SK-N-SH treated with all-trans-retinoic acid at 6 μM for 48 hours (cell line): ENCODE measurements at regions not wholly inside any gene's neighbourhood (a gene's known extent, or its start where the extent isn't known, plus 50 kb on each side); places are given as distances from the start of the nearest gene placed in this dataset.

ENCODE experiments used
- BACH2 ChIP-seq: fragments of 250-450 bp; sonication (Bioruptor Pico); IDR thresholded peaks from 2 replicates; pipeline ENCODE4 v1.9.0; 2021; ENCODE audit warnings: mild to moderate bottlenecking, borderline replicate concordance
- CSDC2 ChIP-seq: fragments of 250-450 bp; sonication (Bioruptor Pico); IDR thresholded peaks from 2 replicates; pipeline ENCODE4 v1.5.0; 2020; ENCODE audit warnings: mild to moderate bottlenecking, moderate library complexity
- ESRRG ChIP-seq: fragments of 250-450 bp; sonication (Bioruptor Pico); IDR thresholded peaks from 2 replicates; pipeline ENCODE4 v1.6.1; 2021; ENCODE audit warnings: mild to moderate bottlenecking
- OSR1 ChIP-seq: fragments of 250-450 bp; sonication (Bioruptor Pico); IDR thresholded peaks from 2 replicates; pipeline ENCODE4 v1.8.0; 2022; ENCODE audit warnings: moderate library complexity, mild to moderate bottlenecking, inconsistent platforms
- RARB ChIP-seq: fragments of 250-450 bp; sonication (Bioruptor Pico); IDR thresholded peaks from 2 replicates; pipeline ENCODE4 v1.8.0; 2021; ENCODE audit warnings: mild to moderate bottlenecking, moderate library complexity
- ZFP3 ChIP-seq: fragments of 250-450 bp; sonication (Bioruptor Pico); IDR thresholded peaks from 2 replicates; pipeline ENCODE4 v1.5.0; 2020; ENCODE audit warnings: mild to moderate bottlenecking, moderate library complexity
- ZFP30 ChIP-seq: fragments of 450-650 bp; formaldehyde crosslinking; IDR thresholded peaks from 2 replicates; pipeline ENCODE4 v1.5.0; 2022; ENCODE audit warnings: mild to moderate bottlenecking, moderate library complexity
- ZNF70 ChIP-seq: fragments of 450-650 bp; formaldehyde crosslinking; IDR thresholded peaks from 2 replicates; pipeline ENCODE4 v1.5.0; 2020; ENCODE audit warnings: mild to moderate bottlenecking, moderate library complexity

GRCh38 chr12:90078344-90078743, 369.7 kb upstream of the ATP2B1 start:
- TF ChIP-seq RARB (CRISPR knock-in tag): no peak
- TF ChIP-seq CSDC2 (CRISPR knock-in tag): no peak
- no peak for TF ChIP-seq ZFP3 (CRISPR knock-in tag)
- TF ChIP-seq BACH2 (CRISPR knock-in tag): no peak
- TF ChIP-seq ZNF70 (CRISPR knock-in tag): no peak
- no peak for TF ChIP-seq ZFP30 (CRISPR knock-in tag)
- no peak for TF ChIP-seq ESRRG (CRISPR knock-in tag)
- no peak for TF ChIP-seq OSR1 (CRISPR knock-in tag)
